Stimulated activated CD4-positive, alpha-beta T cell treated with anti-CD3 and anti-CD28 coated beads, TNF-alpha, amount 100 ng/mL, for 1 hour (primary cell): ENCODE measurements at regions not wholly inside any gene's neighbourhood (a gene's known extent, or its start where the extent isn't known, plus 50 kb on each side); places are given as distances from the start of the nearest gene placed in this dataset.

Experiments
- DNase-seq, 3 donors: peaks; one replicate each; pipeline ENCODE4 v3.0.0-alpha.2; 2020; ENCODE audit warnings: low read depth in 3 of 3, low spot score in 1 of 3

GRCh38 chr12:9258676-9259075, 50.5 kb upstream of the PZP start:
- DNase-seq, result no peak
